ENCODE measurements at regions not wholly inside any gene's neighbourhood (a gene's known extent, or its start where the extent isn't known, plus 50 kb on each side); places are given as distances from the start of the nearest gene placed in this dataset.

- Mint-ChIP-seq H3K9me3 (ENCODE audit: unreplicated experiment) (peaks cover 5% of the 10 kb centered on the region), H3K27me3 (ENCODE audit: unreplicated experiment) (peaks cover 20% of the 10 kb centered on the region), H3K27ac (ENCODE audit: unreplicated experiment) (no peak overlapping the region), H3K4me3 (ENCODE audit: unreplicated experiment) (no peak overlapping the region), H3K36me3 (ENCODE audit: unreplicated experiment) (no peaks in the 10 kb centered on the region), H3K4me1 (ENCODE audit: unreplicated experiment) (peaks cover under 1% of the 10 kb centered on the region)
- no peak for TF ChIP-seq CTCF (IDR thresholded peaks at IDR 0.05)
- DNase-seq (ENCODE audit: extremely low spot score, unreplicated experiment): no peak
Measured at GRCh38 chr6:33924681-33925080, 120.9 kb upstream of the MLN start.

DNA sequence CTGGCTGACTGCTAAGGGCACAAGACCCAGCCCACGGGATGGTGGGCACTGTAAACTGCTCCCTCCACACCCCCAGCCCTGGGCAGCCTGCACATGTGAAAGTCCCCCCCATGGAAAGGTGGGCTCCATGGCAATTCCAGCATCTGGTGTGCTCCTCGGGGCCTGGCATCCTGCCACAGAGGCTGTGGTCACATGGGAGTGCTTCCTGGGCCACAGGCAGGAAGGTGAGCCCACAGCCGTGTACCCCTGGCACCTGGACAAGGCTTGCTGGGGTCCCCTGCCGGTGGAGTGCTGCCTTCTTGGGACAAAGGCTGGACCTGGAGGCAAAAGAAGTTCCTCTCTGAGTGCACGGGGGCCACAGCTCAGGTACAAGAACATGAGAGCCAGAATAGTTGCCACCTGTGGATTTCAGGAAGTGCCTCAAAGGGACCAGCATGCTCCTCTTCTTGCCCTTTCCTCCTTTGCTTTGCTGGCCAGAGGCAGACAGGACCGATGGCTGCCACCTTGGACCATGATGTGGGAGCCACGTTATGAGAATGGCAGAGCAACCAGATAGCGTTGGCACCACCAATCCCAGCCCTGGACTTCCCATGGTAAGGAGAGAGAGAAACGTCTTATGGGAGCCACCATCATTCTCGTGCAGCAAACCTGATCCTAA, 120.2 kb upstream of the MLN start:
- no peaks in the 10 kb centered on the region for H3K4me1 Mint-ChIP-seq (ENCODE audit: unreplicated experiment)
- H3K27me3 Mint-ChIP-seq (ENCODE audit: unreplicated experiment): peaks cover 22% of the 10 kb centered on the region
- no peak overlapping the region for H3K27ac Mint-ChIP-seq (ENCODE audit: unreplicated experiment)
- no peak for DNase-seq (ENCODE audit: extremely low spot score, unreplicated experiment)
- H3K36me3 Mint-ChIP-seq (ENCODE audit: unreplicated experiment): no peaks in the 10 kb centered on the region
- H3K9me3 Mint-ChIP-seq (ENCODE audit: unreplicated experiment): peaks cover 5% of the 10 kb centered on the region
- H3K4me3 Mint-ChIP-seq (ENCODE audit: unreplicated experiment): no peak overlapping the region
- TF ChIP-seq CTCF (IDR thresholded peaks at IDR 0.05): no peak

GRCh38 chr6:33921745-33922144, 117.9 kb upstream of the MLN start:
- H3K4me1 Mint-ChIP-seq (ENCODE audit: unreplicated experiment): no peaks in the 10 kb centered on the region
- H3K27me3 Mint-ChIP-seq (ENCODE audit: unreplicated experiment): peaks cover 19% of the 10 kb centered on the region
- no peaks in the 10 kb centered on the region for H3K36me3 Mint-ChIP-seq (ENCODE audit: unreplicated experiment)
- no peak overlapping the region for H3K27ac Mint-ChIP-seq (ENCODE audit: unreplicated experiment)
- no peak for DNase-seq (ENCODE audit: extremely low spot score, unreplicated experiment)
- no peaks in the 10 kb centered on the region for H3K9me3 Mint-ChIP-seq (ENCODE audit: unreplicated experiment)
- no peak overlapping the region for H3K4me3 Mint-ChIP-seq (ENCODE audit: unreplicated experiment)
- no peak for TF ChIP-seq CTCF (IDR thresholded peaks at IDR 0.05)

DNA sequence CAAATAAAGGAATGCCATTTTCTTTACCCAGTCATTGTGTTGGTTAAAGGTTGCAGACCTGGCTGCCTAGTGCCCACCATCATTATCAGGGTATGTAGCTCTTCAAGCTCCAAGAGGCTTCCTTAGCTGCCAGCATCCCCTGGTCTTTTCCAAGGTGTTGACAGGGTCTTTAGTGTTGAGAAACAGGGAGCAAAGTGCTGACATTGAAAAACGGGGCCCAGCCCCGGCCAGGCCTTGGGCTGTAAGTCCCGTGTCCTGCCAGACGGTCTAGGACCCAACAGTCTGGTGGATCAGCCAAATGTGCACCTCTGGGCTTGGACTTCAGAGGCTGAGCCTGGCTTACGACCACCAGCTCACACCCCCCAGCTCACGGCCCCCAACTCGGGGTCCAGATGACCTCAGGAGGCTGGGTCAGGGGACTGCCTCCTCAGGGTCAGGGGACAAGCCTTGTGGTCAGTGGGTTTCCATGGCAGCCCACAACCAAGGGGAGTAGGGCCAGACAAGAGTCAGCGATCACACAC, 114.4 kb upstream of the MLN start:
- Mint-ChIP-seq H3K27me3 (ENCODE audit: unreplicated experiment) (peaks cover 43% of the 10 kb centered on the region), H3K9me3 (ENCODE audit: unreplicated experiment) (no peaks in the 10 kb centered on the region), H3K4me3 (ENCODE audit: unreplicated experiment) (no peak overlapping the region), H3K27ac (ENCODE audit: unreplicated experiment) (no peak overlapping the region), H3K4me1 (ENCODE audit: unreplicated experiment) (no peaks in the 10 kb centered on the region), H3K36me3 (ENCODE audit: unreplicated experiment) (no peaks in the 10 kb centered on the region)
- TF ChIP-seq CTCF (IDR thresholded peaks at IDR 0.05): no peak
- DNase-seq (ENCODE audit: extremely low spot score, unreplicated experiment): no peak

DNA sequence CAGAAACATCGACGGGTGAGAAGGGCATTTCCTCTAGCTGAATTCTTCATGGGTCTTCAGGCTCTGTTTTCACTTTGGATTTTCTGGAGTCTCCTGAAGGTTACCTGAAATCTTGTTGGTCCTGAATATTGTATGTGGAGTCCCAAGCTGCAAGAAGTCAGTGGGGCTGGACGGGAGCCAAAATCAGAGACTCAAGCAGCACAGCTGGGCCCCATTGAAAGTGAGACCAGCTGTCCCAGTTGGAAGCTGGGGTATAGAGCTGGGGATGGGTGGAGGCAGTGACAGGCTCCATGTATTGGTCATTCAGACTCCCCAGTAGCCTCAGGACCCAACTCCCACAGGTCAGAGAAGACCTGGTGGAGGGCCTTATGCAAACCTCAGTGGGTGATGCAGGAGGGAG, 111.3 kb upstream of the MLN start:
- Mint-ChIP-seq H3K27me3 (ENCODE audit: unreplicated experiment) (peaks cover 57% of the 10 kb centered on the region), H3K4me3 (ENCODE audit: unreplicated experiment) (no peak overlapping the region), H3K36me3 (ENCODE audit: unreplicated experiment) (no peaks in the 10 kb centered on the region), H3K9me3 (ENCODE audit: unreplicated experiment) (no peaks in the 10 kb centered on the region), H3K27ac (ENCODE audit: unreplicated experiment) (no peak overlapping the region), H3K4me1 (ENCODE audit: unreplicated experiment) (no peaks in the 10 kb centered on the region)
- DNase-seq (ENCODE audit: extremely low spot score, unreplicated experiment): no peak
- TF ChIP-seq CTCF (IDR thresholded peaks at IDR 0.05): no peak
